GM18507 (cell line): ENCODE measurements at regions not wholly inside any gene's neighbourhood (a gene's known extent, or its start where the extent isn't known, plus 50 kb on each side); places are given as distances from the start of the nearest gene placed in this dataset.
"Not testable (repeated sequence)": the region's sequence is repeated elsewhere in the genome, so short reads cannot be mapped to it uniquely, and the experiment has no call there.

Experiments used
- DNase-seq: peaks from one replicate; pipeline ENCODE4 v3.0.0; 2011; ENCODE audit warnings: low read depth; ENCODE audit not compliant: insufficient read length; ENCODE audit errors: extremely low spot score
- FAIRE-seq: peaks from 2 replicates; lab custom pipeline; 2011; peaks lifted over from hg19 to GRCh38; lab: Jason Lieb, UNC

DNA sequence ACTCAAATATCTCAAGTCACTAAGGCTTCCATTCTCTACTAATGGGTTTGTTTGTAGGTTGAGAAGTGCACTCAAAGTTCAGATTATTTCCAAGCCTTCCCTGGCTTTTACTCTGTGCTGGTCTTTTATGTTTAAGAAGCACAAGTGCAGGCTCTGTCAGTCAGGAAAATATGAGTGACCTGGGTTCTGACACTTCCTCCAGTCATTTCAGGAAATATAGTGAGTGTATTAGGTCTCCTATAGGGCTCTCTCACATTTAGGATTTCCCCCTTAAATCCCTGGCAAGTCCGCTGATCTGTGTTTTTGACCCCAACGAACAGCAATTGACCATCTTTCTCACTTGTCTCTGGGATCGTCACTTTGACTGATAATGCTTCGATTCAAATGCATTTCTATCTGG is 210.2 kb downstream of the ARPP21 start:
- FAIRE-seq (no peak), DNase-seq (no peak)

- FAIRE-seq (no peak), DNase-seq (no peak)
Observed at GRCh38 chr3:35849963-35850362, 210.6 kb downstream of the ARPP21 start.

GRCh38 chr3:35857004-35857403 is 217.7 kb downstream of the ARPP21 start:
- FAIRE-seq (no peak), DNase-seq (no peak)

GRCh38 chr3:35862057-35862456 is 222.7 kb downstream of the ARPP21 start:
- FAIRE-seq (no peak), DNase-seq (no peak)

DNA sequence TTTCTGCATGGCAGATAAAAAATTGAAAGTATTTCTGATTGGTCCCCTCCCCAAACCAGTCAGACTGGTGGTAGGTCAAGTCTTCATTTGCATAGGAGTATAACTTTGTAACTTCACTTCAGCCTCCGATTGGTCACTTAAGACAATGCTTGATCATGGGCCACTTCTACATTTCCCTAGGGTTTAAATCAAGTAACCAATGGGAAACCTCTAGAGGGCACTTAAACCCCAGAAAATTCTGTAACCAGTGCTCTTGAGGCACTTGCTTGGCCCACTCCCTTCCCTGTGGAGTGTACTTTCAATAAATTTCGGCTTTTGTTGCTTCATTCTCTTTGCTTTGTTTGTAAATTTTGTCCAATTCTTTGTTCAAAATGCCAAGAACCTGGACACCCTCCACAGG is 225.5 kb downstream of the ARPP21 start:
- FAIRE-seq: no peak
- DNase-seq: no peak

DNA sequence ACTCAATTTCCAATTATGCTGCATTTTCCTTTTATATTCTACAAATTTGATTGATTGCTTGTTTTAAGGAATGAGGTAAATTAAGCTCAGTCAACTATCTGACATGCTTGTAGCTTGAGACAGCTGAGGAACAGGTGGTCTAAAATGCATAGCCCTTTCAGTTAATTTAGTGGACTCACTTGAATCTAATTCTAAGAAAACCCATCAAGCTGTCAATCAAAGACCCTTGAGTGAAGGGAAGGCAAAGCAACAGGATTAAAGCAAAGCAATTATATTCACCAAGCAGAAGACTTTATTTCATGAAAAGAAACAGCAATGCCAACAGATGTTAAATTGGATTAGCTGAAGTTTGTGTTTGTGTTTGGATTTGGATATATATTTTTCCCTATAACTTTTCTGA is 228.5 kb downstream of the ARPP21 start:
- no peak for DNase-seq
- FAIRE-seq: no peak

GRCh38 chr3:35871009-35871408 is 231.7 kb downstream of the ARPP21 start:
- no peak for DNase-seq
- no peak for FAIRE-seq

DNA sequence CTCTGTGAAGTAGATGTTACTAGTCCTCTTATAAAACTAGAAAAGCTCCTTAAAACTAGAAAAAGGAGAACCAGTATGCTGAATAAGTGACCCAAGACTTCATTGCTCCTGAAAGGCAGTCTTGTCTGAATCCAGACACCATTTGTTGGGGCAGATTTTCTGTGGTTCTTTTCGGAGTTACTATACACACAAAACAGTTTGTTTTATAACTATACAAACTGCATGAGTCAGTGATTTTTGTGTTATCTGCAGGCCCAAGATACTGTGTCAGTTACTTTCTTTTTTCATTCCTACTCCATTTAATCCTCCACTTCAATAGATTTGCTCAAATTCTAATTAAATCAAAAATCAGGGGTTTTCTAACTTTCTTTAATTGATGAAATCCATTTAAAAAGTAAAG is 244.6 kb downstream of the ARPP21 start:
- FAIRE-seq: no peak
- DNase-seq: no peak

DNA sequence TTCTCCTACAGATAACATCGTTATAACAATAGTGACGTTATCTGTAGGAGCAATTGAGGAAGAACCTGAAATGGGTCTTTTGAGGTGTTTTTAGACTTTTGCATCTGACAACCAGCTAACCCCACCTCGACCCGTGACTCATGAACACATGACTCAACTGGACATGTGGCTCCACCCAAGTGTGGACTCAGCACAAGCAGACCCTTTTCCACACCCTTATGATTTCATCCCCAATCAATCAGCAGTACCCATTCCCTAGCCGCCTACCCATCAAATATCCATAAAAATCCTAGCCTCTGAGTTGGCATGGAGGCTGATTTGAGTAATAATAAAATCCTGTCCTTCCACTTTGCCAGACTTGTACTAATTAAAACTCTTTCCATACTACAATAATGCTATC is 255.4 kb downstream of the ARPP21 start:
- FAIRE-seq (no peak), DNase-seq (no peak)

DNA sequence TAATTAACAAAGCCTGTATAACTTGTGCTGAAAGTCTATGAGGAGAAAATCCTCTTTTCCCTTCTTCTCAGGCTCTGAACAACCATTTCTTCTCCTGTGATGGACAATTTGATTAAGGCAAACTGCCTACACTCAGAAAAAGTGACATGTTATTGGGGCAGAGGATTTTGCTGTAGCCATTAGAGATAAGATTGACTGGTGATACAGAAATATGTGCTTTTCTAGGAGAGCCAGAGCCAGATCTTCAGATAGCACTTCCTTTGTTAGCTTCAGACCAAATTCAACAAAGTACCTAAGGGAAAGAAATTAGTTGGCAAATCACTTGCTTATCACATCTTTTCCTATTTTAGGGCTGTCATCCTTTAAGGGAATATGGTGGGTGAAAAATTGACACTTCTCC is 259.9 kb downstream of the ARPP21 start:
- no peak for FAIRE-seq
- DNase-seq: no peak

GRCh38 chr3:35900079-35900478 is 260.8 kb downstream of the ARPP21 start:
- FAIRE-seq (no peak), DNase-seq (no peak)

DNA sequence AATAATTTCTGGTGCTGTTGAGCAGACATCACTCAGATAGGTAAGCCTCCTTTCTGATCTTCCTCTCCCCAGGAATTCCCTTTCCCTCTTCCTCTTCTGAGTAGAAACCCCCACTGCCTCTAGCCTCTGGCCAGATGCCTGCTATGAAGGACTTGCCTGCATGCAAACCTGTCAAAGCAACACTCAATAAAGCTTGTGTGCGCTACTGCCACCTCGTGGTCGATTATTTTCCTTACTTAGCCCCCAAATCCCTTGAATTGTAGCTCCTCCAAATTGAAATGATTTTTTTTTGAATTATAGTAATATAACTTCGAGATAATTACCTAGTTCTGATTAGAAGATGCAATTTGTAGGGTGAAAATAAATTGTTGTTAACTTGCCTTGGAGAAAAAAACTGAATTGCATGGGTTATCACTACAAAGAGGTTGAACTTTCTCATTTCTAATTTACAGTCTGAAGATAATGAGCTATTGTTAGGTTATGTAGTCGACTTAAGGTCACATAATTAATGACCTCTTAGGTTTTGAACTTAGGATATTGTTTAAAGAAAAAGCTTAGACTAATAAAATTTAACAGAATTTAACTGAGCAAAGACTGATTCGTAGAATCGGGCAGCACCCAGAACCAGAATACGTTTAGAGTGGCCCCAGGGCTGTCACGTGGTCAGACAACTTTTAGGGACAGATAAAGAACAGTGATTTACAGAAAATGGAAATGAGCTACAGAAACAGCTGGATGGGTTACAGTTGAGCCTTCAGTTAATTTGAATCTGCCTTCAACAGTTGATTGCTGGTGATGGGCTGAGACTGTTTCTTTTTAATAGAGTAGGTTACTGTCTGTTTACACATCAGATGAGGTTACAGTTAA is 269.3 kb downstream of the ARPP21 start:
- DNase-seq (no peak), FAIRE-seq (peak; percentile 80)

DNA sequence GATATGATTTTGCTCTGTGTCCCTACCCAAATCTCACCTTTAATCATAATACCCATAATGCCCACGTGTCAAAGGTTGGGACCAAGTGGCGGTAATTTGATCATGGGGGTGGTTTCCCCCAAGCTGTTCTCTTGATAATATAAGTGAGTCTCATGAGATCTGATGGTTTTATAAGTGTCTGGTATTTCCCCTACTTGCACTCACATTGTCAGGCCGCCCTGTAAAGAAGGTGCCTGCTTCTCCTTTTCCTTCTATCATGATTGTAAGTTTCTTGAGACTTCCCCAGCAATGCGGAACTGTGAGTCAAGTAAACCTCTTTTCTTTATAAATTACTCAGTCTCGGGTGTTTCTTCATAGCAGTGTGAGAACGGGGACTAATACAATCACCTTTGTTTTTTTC is 279.8 kb downstream of the ARPP21 start:
- FAIRE-seq (no peak), DNase-seq (no peak)

GRCh38 chr3:35921718-35922117 is 282.4 kb downstream of the ARPP21 start:
- no peak for FAIRE-seq
- DNase-seq: no peak

- FAIRE-seq, DNase-seq: not testable (repeated sequence)
Observed at GRCh38 chr3:35924070-35924469, 284.7 kb downstream of the ARPP21 start.

DNA sequence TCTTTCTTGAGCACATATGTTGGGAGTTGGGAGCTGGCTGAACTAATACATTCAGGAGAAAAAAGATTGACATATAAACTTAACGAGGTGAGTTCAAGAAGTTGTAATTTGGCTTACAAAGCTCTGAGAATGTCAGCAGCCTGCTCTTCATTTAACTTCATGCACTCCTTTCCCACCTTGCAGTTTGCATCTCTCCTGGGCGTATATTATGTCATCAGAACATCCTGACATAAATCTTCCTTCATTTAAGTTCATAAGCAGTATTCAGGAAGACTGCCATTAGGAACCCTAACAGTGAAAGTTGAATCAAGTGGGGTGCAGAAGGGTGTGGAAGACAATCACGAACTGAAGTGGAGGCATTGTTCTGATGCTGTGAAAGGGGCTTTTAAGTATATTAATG is 288.1 kb downstream of the ARPP21 start:
- FAIRE-seq: no peak
- no peak for DNase-seq

- no peak for DNase-seq
- FAIRE-seq: no peak
Observed at GRCh38 chr3:35929158-35929557, 289.8 kb downstream of the ARPP21 start.

GRCh38 chr3:35931867-35932266 is 292.5 kb downstream of the ARPP21 start:
- no peak for DNase-seq
- FAIRE-seq: no peak

GRCh38 chr3:35932995-35933394 is 293.7 kb downstream of the ARPP21 start:
- FAIRE-seq: no peak

GRCh38 chr3:35936571-35936970 is 297.2 kb downstream of the ARPP21 start:
- FAIRE-seq (no peak), DNase-seq (no peak)

More at GRCh38 chr3:35932995-35933394, 293.7 kb downstream of the ARPP21 start:
- DNase-seq: no peak

DNA sequence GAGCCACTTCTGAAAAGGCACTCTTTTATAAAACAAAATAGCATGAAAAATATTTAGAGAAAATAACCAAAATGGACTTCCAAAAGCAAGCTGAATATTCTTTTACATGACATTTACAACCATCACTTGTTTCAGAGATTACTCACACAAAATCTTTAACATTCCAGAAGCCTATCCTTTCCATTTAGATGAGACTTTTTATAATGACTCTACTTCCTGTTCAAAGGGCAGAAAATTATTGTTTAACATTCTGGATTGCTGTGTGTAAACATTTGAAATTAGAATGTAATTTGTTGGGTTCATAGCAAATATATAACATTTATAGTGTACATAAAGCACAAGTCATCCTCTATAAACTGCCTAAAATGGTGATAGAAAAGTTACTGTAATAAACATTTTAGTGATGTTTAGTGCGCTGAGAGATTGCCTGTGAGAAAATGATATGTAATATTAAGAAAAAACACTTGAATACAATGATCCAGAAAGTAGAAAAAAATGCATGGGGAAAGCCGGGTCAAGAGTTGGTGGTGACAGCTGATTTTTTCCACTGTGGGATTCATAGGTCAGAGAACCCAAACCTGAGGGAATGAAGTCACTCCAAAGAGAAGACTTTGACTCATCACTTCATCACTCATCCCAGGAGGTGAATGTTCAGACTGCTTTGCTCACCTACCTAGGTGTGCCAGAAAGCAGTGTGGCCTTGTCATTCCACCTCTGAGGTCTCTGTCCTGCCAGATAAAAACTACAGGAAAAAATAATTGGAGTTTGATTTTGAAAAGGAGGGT is 305.8 kb downstream of the ARPP21 start:
- FAIRE-seq: no peak
- no peak for DNase-seq
